IMR-90 (cell line): ENCODE measurements at regions not wholly inside any gene's neighbourhood (a gene's known extent, or its start where the extent isn't known, plus 50 kb on each side); places are given as distances from the start of the nearest gene placed in this dataset.

Experiments
- ATAC-seq: fragments of 200-7000 bp; cut with Tn5 transposase; 2 replicates; pipeline ENCODE4 v1.9.1; 2020; ENCODE audit warnings: low read depth, mild to moderate bottlenecking, moderate library complexity
- BruUV-seq: library from RNA; stranded (reverse); fragments of 400-500 nt; replicated peaks from 2 replicates; lab custom pipeline; 2021; lab: Mats Ljungman, UMichigan
- CTCF ChIA-PET: fragments of 300-600 bp; formaldehyde crosslinking; extraction: SDS; loops from one replicate; lab custom pipeline; 2021; ENCODE audit warnings: antibody characterized with exemption; lab: Yijun Ruan, JAX
- POLR2A ChIA-PET: fragments of 300-600 bp; sonication (Branson Sonifier 250); formaldehyde crosslinking; loops from one replicate; lab custom pipeline; 2022; ENCODE audit warnings: antibody characterized with exemption; ENCODE audit not compliant: unreplicated experiment; lab: Charles Lee
- DNase-seq: peaks from one replicate; pipeline ENCODE4 v3.0.0; 2013
- H2AFZ ChIP-seq: replicated peaks from 2 replicates; pipeline ENCODE3; 2013; ENCODE audit warnings: low read length, mild to moderate bottlenecking; ENCODE audit not compliant: poor library complexity
- H2AK5ac ChIP-seq: 2 replicates; pipeline ENCODE4 v1.6.1; 2013; ENCODE audit warnings: low read depth, low read length, inconsistent platforms
- H2AK9ac ChIP-seq: replicated peaks from 2 replicates; pipeline ENCODE3; 2013; ENCODE audit warnings: mild to moderate bottlenecking, low read depth, low read length, moderate library complexity; ENCODE audit not compliant: poor library complexity
- H2BK120ac ChIP-seq: 2 replicates; pipeline ENCODE4 v1.6.1; 2013; ENCODE audit warnings: low read depth, low read length, inconsistent platforms
- H2BK15ac ChIP-seq: 3 replicates; pipeline ENCODE4 v1.6.1; 2013; ENCODE audit warnings: low read depth, low read length, inconsistent platforms
- H2BK20ac ChIP-seq: 2 replicates; pipeline ENCODE4 v1.6.1; 2013; ENCODE audit warnings: low read depth, mild to moderate bottlenecking, inconsistent platforms, low read length, moderate library complexity
- H2BK5ac ChIP-seq: 2 replicates; pipeline ENCODE4 v1.6.1; 2013; ENCODE audit warnings: mild to moderate bottlenecking, low read depth, low read length, inconsistent platforms; ENCODE audit not compliant: poor library complexity, severe bottlenecking
- H3K14ac ChIP-seq: replicated peaks from 2 replicates; pipeline ENCODE4 v1.6.1; 2013; ENCODE audit warnings: low read depth, low read length, inconsistent platforms
- H3K18ac ChIP-seq: 2 replicates; pipeline ENCODE4 v1.6.1; 2013; ENCODE audit warnings: low read depth, low read length, control low read depth
- H3K23ac ChIP-seq: 2 replicates; pipeline ENCODE4 v1.6.1; 2013; ENCODE audit warnings: low read depth, low read length, inconsistent platforms
- H3K27ac ChIP-seq: 2 replicates; pipeline ENCODE4 v1.5.1; 2013; ENCODE audit warnings: mild to moderate bottlenecking, control low read depth, low read length; ENCODE audit not compliant: insufficient read depth
- H3K27me3 ChIP-seq: 2 replicates; pipeline ENCODE4 v1.6.1; 2013; ENCODE audit warnings: low read length; ENCODE audit not compliant: control insufficient read depth, insufficient read depth
- H3K36me3 ChIP-seq: 2 replicates; pipeline ENCODE4 v1.6.1; 2013; ENCODE audit warnings: low read length, mixed read lengths; ENCODE audit not compliant: control insufficient read depth, insufficient read depth
- H3K4ac ChIP-seq: 2 replicates; pipeline ENCODE4 v1.6.1; 2013; ENCODE audit warnings: low read depth, low read length, inconsistent platforms
- H3K4me1 ChIP-seq: 2 replicates; pipeline ENCODE4 v1.6.1; 2013; ENCODE audit warnings: low read length, mixed read lengths; ENCODE audit not compliant: control insufficient read depth, insufficient read depth
- H3K4me2 ChIP-seq: 2 replicates; pipeline ENCODE4 v1.6.1; 2013; ENCODE audit warnings: low read depth, mild to moderate bottlenecking, control low read depth, low read length, moderate library complexity
- H3K4me3 ChIP-seq: 2 replicates; pipeline ENCODE4 v1.5.1; 2013; ENCODE audit warnings: low read depth, mild to moderate bottlenecking, control low read depth, low read length, moderate library complexity; ENCODE audit not compliant: insufficient read depth
- H3K56ac ChIP-seq: 2 replicates; pipeline ENCODE4 v1.6.1; 2013; ENCODE audit warnings: low read length, inconsistent platforms; ENCODE audit not compliant: insufficient read depth; ENCODE audit errors: extremely low read depth
- H3K79me1 ChIP-seq, 2 experiments: 2 replicates each; pipeline ENCODE4 v1.6.1; 2013; ENCODE audit warnings: low read length in 2 of 2, inconsistent platforms in 1 of 2, low read depth in 1 of 2
- H3K9ac ChIP-seq: 2 replicates; pipeline ENCODE4 v1.6.1; 2013; ENCODE audit warnings: low read depth, low read length, control low read depth
- H3K9me1 ChIP-seq: 2 replicates; pipeline ENCODE4 v1.6.1; 2013; ENCODE audit warnings: low read length, inconsistent platforms; ENCODE audit not compliant: insufficient read depth
- H3K9me3 ChIP-seq: 2 replicates; pipeline ENCODE4 v1.6.1; 2013; ENCODE audit warnings: low read length; ENCODE audit not compliant: control insufficient read depth, insufficient read depth
- H4K20me1 ChIP-seq: 2 replicates; pipeline ENCODE4 v1.6.1; 2013; ENCODE audit warnings: low read length, inconsistent platforms; ENCODE audit not compliant: insufficient read depth
- H4K5ac ChIP-seq: 2 replicates; pipeline ENCODE4 v1.6.1; 2013; ENCODE audit warnings: mild to moderate bottlenecking, low read depth, low read length, control low read depth
- H4K8ac ChIP-seq, 2 experiments: 2 replicates each; pipeline ENCODE4 v1.6.1; 2013; ENCODE audit warnings: low read depth in 2 of 2, low read length in 2 of 2, control low read depth in 1 of 2, inconsistent platforms in 1 of 2
- H4K91ac ChIP-seq: 2 replicates; pipeline ENCODE4 v1.6.1; 2013; ENCODE audit warnings: low read depth, low read length, inconsistent platforms; ENCODE audit not compliant: insufficient read depth
- BHLHE40 ChIP-seq: fragments of 150-350 bp; IDR thresholded peaks from 2 replicates; pipeline ENCODE4 v1.6.1; 2016; ENCODE audit warnings: mild to moderate bottlenecking, low read depth, low read length
- CEBPB ChIP-seq: IDR thresholded peaks from 2 replicates; pipeline ENCODE4 v1.6.1; 2012; ENCODE audit warnings: low read depth, low read length, improper control_type of control experiment
- CHD1 ChIP-seq: IDR thresholded peaks from 2 replicates; pipeline ENCODE4 v1.6.1; 2012; ENCODE audit warnings: low read depth, low read length, improper control_type of control experiment
- FOS ChIP-seq: fragments of 150-350 bp; IDR thresholded peaks from 2 replicates; pipeline ENCODE4 v1.6.1; 2016; ENCODE audit warnings: low read depth, low read length
- MAFK ChIP-seq: IDR thresholded peaks from 2 replicates; pipeline ENCODE4 v1.6.1; 2012; ENCODE audit warnings: low read depth, low read length, improper control_type of control experiment
- MAZ ChIP-seq: IDR thresholded peaks from 2 replicates; pipeline ENCODE4 v1.6.1; 2012; ENCODE audit warnings: low read depth, mild to moderate bottlenecking, low read length, improper control_type of control experiment, moderate library complexity, borderline replicate concordance
- MXI1 ChIP-seq: IDR thresholded peaks from 2 replicates; pipeline ENCODE4 v1.6.1; 2012; ENCODE audit warnings: low read depth, mild to moderate bottlenecking, low read length, moderate library complexity, borderline replicate concordance
- NFE2L2 ChIP-seq: fragments of 150-350 bp; IDR thresholded peaks from 2 replicates; pipeline ENCODE4 v1.6.1; 2016; ENCODE audit warnings: low read depth, mild to moderate bottlenecking, low read length
- POLR2A ChIP-seq: IDR thresholded peaks from 2 replicates; pipeline ENCODE4 v1.6.1; 2012; ENCODE audit warnings: mild to moderate bottlenecking, low read depth, low read length
- RAD21 ChIP-seq: IDR thresholded peaks from 2 replicates; pipeline ENCODE4 v1.6.1; 2012; ENCODE audit warnings: low read length, improper control_type of control experiment
- RCOR1 ChIP-seq: IDR thresholded peaks from 2 replicates; pipeline ENCODE4 v1.6.1; 2012; ENCODE audit warnings: mild to moderate bottlenecking, low read length, improper control_type of control experiment; ENCODE audit not compliant: insufficient replicate concordance
- RFX5 ChIP-seq: IDR thresholded peaks from 2 replicates; pipeline ENCODE4 v1.8.0; 2012; ENCODE audit warnings: low read depth, mild to moderate bottlenecking, low read length, moderate library complexity
- SMC3 ChIP-seq: fragments of 150-350 bp; IDR thresholded peaks from 2 replicates; pipeline ENCODE4 v1.6.1; 2016; ENCODE audit warnings: low read depth, mild to moderate bottlenecking, antibody characterized with exemption, low read length, moderate library complexity
- USF2 ChIP-seq: fragments of 150-350 bp; IDR thresholded peaks from 2 replicates; pipeline ENCODE4 v1.6.1; 2017; ENCODE audit warnings: mild to moderate bottlenecking, antibody characterized with exemption, low read length, low read depth
- WGBS, 2 experiments: methylation state at CpG; one replicate each; pipeline versions ENCODE4 v1.1.5 to v1.1.7; 2013; ENCODE audit warnings: missing lambda C conversion rate in 2 of 2; ENCODE audit not compliant: insufficient read length in 1 of 2; ENCODE audit errors: extremely low coverage in 2 of 2; 5-methylcytosine and 5-hydroxymethylcytosine counted together
- dilution Hi-C: fragments of 300-500 bp; cut with HindIII; formaldehyde crosslinking; loops from one replicate; pipeline ENCODE4 v1.14.3; 2018; ENCODE audit warnings: low sequenced_read_pairs; ENCODE audit not compliant: unreplicated experiment
- in situ Hi-C: fragments of 300-500 bp; cut with MboI; formaldehyde crosslinking; loops from 3 replicates; pipeline ENCODE4 v1.14.3; 2019; ENCODE audit warnings: low sequenced_read_pairs, inconsistent platforms, mixed read lengths
- intact Hi-C: fragments of 100-400 bp; cut with micrococcal nuclease; formaldehyde crosslinking; loops from 2 replicates; pipeline ENCODE4 v1.10.0; 2022
- TF ChIP-seq, protein P1 (sequence below): conservative IDR thresholded peaks from 2 replicates; pipeline ENCODE4 v1.5.1; 2012; ENCODE audit warnings: mild to moderate bottlenecking, low read depth, low read length, improper control_type of control experiment
- TF ChIP-seq, protein P2 (sequence below): fragments of 150-350 bp; IDR thresholded peaks from 2 replicates; pipeline ENCODE4 v1.6.1; 2016; ENCODE audit warnings: low read depth, mild to moderate bottlenecking, low read length, moderate library complexity, borderline replicate concordance

GRCh38 chr6:167565884-167566599 lies 241.2 kb downstream of the TTLL2 start:
- H3K14ac ChIP-seq = no peak overlapping the region
- 20% methylated on average over 3 of the region's 18 CpGs; no CpG with 5 or more reads in 1 of the 2 experiments for WGBS, 2 experiments
- no peak overlapping the region for H3K56ac ChIP-seq
- H3K4me3 ChIP-seq = no peak overlapping the region
- no peak overlapping the region for H4K91ac ChIP-seq
- H4K8ac ChIP-seq = no peak overlapping the region
- ChIA-PET POLR2A (no interaction called here), CTCF (no interaction called here)
- no peaks in the 10 kb centered on the region for H3K79me1 ChIP-seq
- H3K23ac ChIP-seq = no peak overlapping the region
- no peak overlapping the region for H2BK120ac ChIP-seq
- H2AK9ac ChIP-seq = peak overlapping the region; percentile 55
- no peaks in the 10 kb centered on the region for H4K20me1 ChIP-seq
- BruUV-seq = no TSS peak
- dilution Hi-C loops = no loop called here
- TF ChIP-seq MAZ (no peak), CEBPB (no peak), NFE2L2 (no peak), CHD1 (no peak), RCOR1 (no peak), POLR2A (no peak), SMC3 (no peak), RFX5 (no peak), RAD21 (no peak), MXI1 (no peak), BHLHE40 (no peak), FOS (no peak), USF2 (no peak), MAFK (no peak)
- TF ChIP-seq, protein P1, sequence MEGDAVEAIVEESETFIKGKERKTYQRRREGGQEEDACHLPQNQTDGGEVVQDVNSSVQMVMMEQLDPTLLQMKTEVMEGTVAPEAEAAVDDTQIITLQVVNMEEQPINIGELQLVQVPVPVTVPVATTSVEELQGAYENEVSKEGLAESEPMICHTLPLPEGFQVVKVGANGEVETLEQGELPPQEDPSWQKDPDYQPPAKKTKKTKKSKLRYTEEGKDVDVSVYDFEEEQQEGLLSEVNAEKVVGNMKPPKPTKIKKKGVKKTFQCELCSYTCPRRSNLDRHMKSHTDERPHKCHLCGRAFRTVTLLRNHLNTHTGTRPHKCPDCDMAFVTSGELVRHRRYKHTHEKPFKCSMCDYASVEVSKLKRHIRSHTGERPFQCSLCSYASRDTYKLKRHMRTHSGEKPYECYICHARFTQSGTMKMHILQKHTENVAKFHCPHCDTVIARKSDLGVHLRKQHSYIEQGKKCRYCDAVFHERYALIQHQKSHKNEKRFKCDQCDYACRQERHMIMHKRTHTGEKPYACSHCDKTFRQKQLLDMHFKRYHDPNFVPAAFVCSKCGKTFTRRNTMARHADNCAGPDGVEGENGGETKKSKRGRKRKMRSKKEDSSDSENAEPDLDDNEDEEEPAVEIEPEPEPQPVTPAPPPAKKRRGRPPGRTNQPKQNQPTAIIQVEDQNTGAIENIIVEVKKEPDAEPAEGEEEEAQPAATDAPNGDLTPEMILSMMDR = no peak
- TF ChIP-seq, protein P2, sequence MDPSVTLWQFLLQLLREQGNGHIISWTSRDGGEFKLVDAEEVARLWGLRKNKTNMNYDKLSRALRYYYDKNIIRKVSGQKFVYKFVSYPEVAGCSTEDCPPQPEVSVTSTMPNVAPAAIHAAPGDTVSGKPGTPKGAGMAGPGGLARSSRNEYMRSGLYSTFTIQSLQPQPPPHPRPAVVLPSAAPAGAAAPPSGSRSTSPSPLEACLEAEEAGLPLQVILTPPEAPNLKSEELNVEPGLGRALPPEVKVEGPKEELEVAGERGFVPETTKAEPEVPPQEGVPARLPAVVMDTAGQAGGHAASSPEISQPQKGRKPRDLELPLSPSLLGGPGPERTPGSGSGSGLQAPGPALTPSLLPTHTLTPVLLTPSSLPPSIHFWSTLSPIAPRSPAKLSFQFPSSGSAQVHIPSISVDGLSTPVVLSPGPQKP = no peak
- DNase-seq = no peak
- in situ Hi-C loops = no loop called here
- no peak overlapping the region for H3K18ac ChIP-seq
- no peak overlapping the region for H2AFZ ChIP-seq
- H2AK5ac ChIP-seq = no peak overlapping the region
- no peak overlapping the region for H3K4me2 ChIP-seq
- H3K27ac ChIP-seq = no peak overlapping the region
- no peaks in the 10 kb centered on the region for H3K36me3 ChIP-seq
- ATAC-seq = no peak
- no peak overlapping the region for H2BK20ac ChIP-seq
- no peak overlapping the region for H2BK15ac ChIP-seq
- no peak overlapping the region for H4K5ac ChIP-seq
- H3K4me1 ChIP-seq = no peaks in the 10 kb centered on the region
- no peaks in the 10 kb centered on the region for H3K27me3 ChIP-seq
- no peak overlapping the region for H2BK5ac ChIP-seq
- intact Hi-C loops = no loop called here
- peaks cover 63% of the 10 kb centered on the region for H3K9me3 ChIP-seq
- H3K9me1 ChIP-seq = no peaks in the 10 kb centered on the region
- no peak overlapping the region for H3K4ac ChIP-seq
- no peak overlapping the region for H3K9ac ChIP-seq
